GM23338 (cell line): ENCODE measurements at regions not wholly inside any gene's neighbourhood (a gene's known extent, or its start where the extent isn't known, plus 50 kb on each side); places are given as distances from the start of the nearest gene placed in this dataset.

Source experiments
- ATAC-seq: fragments of 200-7000 bp; cut with Tn5 transposase; 3 replicates; pipeline ENCODE4 v1.9.1; 2020
- DNase-seq: peaks from one replicate; pipeline ENCODE4 v3.0.0-alpha.2; 2015; ENCODE audit warnings: low spot score
- H2AFZ ChIP-seq: fragments of 200-600 bp; sonication (generic); 2 replicates; pipeline ENCODE4 v1.8.0; 2016; ENCODE audit warnings: antibody characterized with exemption, mild to moderate bottlenecking, moderate library complexity
- H3F3A ChIP-seq: fragments of 200-600 bp; sonication (generic); replicated peaks from 2 replicates; pipeline ENCODE4 v1.8.0; 2017; ENCODE audit warnings: antibody characterized with exemption, mixed run types, low read depth
- H3K27ac ChIP-seq: fragments of 200-600 bp; sonication (generic); 2 replicates; pipeline ENCODE4 v1.6.1; 2016; ENCODE audit warnings: low read depth
- H3K27me3 ChIP-seq: fragments of 200-600 bp; sonication (generic); 2 replicates; pipeline ENCODE4 v1.8.0; 2016; ENCODE audit warnings: mild to moderate bottlenecking, mixed run types, moderate library complexity; ENCODE audit not compliant: insufficient read depth
- H3K36me3 ChIP-seq: fragments of 200-600 bp; sonication (generic); 2 replicates; pipeline ENCODE4 v1.8.0; 2016; ENCODE audit warnings: mild to moderate bottlenecking; ENCODE audit not compliant: insufficient read depth
- H3K4me1 ChIP-seq: fragments of 200-600 bp; sonication (generic); 2 replicates; pipeline ENCODE4 v1.8.0; 2016; ENCODE audit warnings: mild to moderate bottlenecking, moderate library complexity; ENCODE audit not compliant: insufficient read depth
- H3K4me2 ChIP-seq: fragments of 200-600 bp; sonication (generic); 2 replicates; pipeline ENCODE4 v1.7.1; 2017; ENCODE audit warnings: mixed run types
- H3K4me3 ChIP-seq: fragments of 200-600 bp; sonication (generic); 2 replicates; pipeline ENCODE4 v1.6.1; 2016; ENCODE audit warnings: mixed run types
- H3K79me2 ChIP-seq: fragments of 200-600 bp; sonication (generic); replicated peaks from 2 replicates; pipeline ENCODE4 v1.8.0; 2017; ENCODE audit warnings: mild to moderate bottlenecking; ENCODE audit not compliant: insufficient read depth
- H3K9me2 ChIP-seq: fragments of 200-600 bp; sonication (generic); 2 replicates; pipeline ENCODE4 v1.8.0; 2017; ENCODE audit not compliant: insufficient read depth
- H4K20me1 ChIP-seq: fragments of 200-600 bp; sonication (generic); replicated peaks from 2 replicates; pipeline ENCODE4 v1.8.0; 2017; ENCODE audit warnings: mild to moderate bottlenecking; ENCODE audit not compliant: insufficient read depth
- H3K27ac Mint-ChIP-seq: 2 replicates; pipeline ENCODE4 v1.8.0; 2020; ENCODE audit warnings: inconsistent platforms, mild to moderate bottlenecking, moderate library complexity, mixed read lengths
- H3K27me3 Mint-ChIP-seq: 3 replicates; pipeline ENCODE4 v1.8.0; 2022; ENCODE audit warnings: low read depth, mild to moderate bottlenecking, moderate library complexity, mixed read lengths, inconsistent platforms; ENCODE audit not compliant: insufficient read depth, poor library complexity
- H3K36me3 Mint-ChIP-seq: 3 replicates; pipeline ENCODE4 v1.8.0; 2021; ENCODE audit warnings: low read depth, mild to moderate bottlenecking, inconsistent platforms, moderate library complexity, mixed read lengths
- H3K4me1 Mint-ChIP-seq: 3 replicates; pipeline ENCODE4 v1.8.0; 2020; ENCODE audit warnings: mild to moderate bottlenecking, inconsistent platforms, mixed read lengths
- H3K4me3 Mint-ChIP-seq: 3 replicates; pipeline ENCODE4 v1.8.0; 2021; ENCODE audit warnings: moderate library complexity, mild to moderate bottlenecking, inconsistent platforms, mixed read lengths
- H3K9me3 Mint-ChIP-seq: 3 replicates; pipeline ENCODE4 v1.8.0; 2020; ENCODE audit warnings: moderate library complexity, mild to moderate bottlenecking, inconsistent platforms, mixed read lengths
- ETS1 ChIP-seq: IDR thresholded peaks from 2 replicates; pipeline ENCODE4 v1.6.1; 2016; ENCODE audit warnings: antibody characterized with exemption
- EZH2phosphoT487 ChIP-seq: fragments of 200-600 bp; sonication (generic); IDR thresholded peaks from one replicate; pipeline ENCODE4 v1.8.1; 2018; ENCODE audit warnings: antibody characterized with exemption; ENCODE audit not compliant: unreplicated experiment
- JUNB ChIP-seq: IDR thresholded peaks from one replicate; pipeline ENCODE4 v1.6.1; 2016; ENCODE audit warnings: antibody characterized with exemption; ENCODE audit not compliant: unreplicated experiment
- REST ChIP-seq: IDR thresholded peaks from one replicate; pipeline ENCODE4 v1.6.1; 2018; ENCODE audit warnings: antibody characterized with exemption; ENCODE audit not compliant: unreplicated experiment
- STAT1 ChIP-seq: IDR thresholded peaks from one replicate; pipeline ENCODE4 v1.6.1; 2016; ENCODE audit warnings: antibody characterized with exemption; ENCODE audit not compliant: unreplicated experiment
- ZNF331 ChIP-seq: fragments of 250-450 bp; sonication (Bioruptor Pico); IDR thresholded peaks from 2 replicates; pipeline ENCODE4 v1.5.0; 2020; ENCODE audit warnings: low read depth, mild to moderate bottlenecking, moderate library complexity
- ZNF462 ChIP-seq: fragments of 250-450 bp; sonication (Bioruptor Pico); IDR thresholded peaks from 2 replicates; pipeline ENCODE4 v1.5.0; 2020; ENCODE audit warnings: mild to moderate bottlenecking, moderate library complexity

- Mint-ChIP-seq H3K4me3 (peak overlapping the region; percentile 89), H3K27me3 (peaks cover 17% of the 10 kb centered on the region), H3K9me3 (no peaks in the 10 kb centered on the region; the same call in 2 of the 3 replicates), H3K4me1 (peaks cover 15% of the 10 kb centered on the region), H3K27ac (peak overlapping the region; percentile 100), H3K36me3 (no peaks in the 10 kb centered on the region)
- H3K4me2 ChIP-seq: peak overlapping the region; percentile 69; the same call in 1 of the 2 replicates
- no peaks in the 10 kb centered on the region for H3K36me3 ChIP-seq
- H3K79me2 ChIP-seq: no peaks in the 10 kb centered on the region
- ATAC-seq (no peak), DNase-seq (no peak)
- TF ChIP-seq ZNF331: no peak
- no peak for TF ChIP-seq STAT1
- TF ChIP-seq ETS1: 0 out of 2 replicates have a peak, but pooled peaks have one; percentile 15
- TF ChIP-seq EZH2phosphoT487: no peak
- no peak for TF ChIP-seq ZNF462 (CRISPR knock-in tag)
- no peak for TF ChIP-seq JUNB
- no peak for TF ChIP-seq REST
- H3K4me1 ChIP-seq: no peaks in the 10 kb centered on the region
- H4K20me1 ChIP-seq: no peaks in the 10 kb centered on the region
- no peaks in the 10 kb centered on the region for H3K9me2 ChIP-seq
- H3K4me3 ChIP-seq: peak overlapping the region; percentile 57
- peak overlapping the region; percentile 89 for H3K27ac ChIP-seq
- H3K27me3 ChIP-seq: peaks cover 11% of the 10 kb centered on the region; the same call in 1 of the 2 replicates
- 0 out of 2 replicates have a peak, but pooled peaks cover 4% of the 10 kb centered on the region for H3F3A ChIP-seq
- H2AFZ ChIP-seq: no peak overlapping the region; the same call in 1 of the 2 replicates
These were observed 94.1 kb downstream of the PPIAL4G start for GRCh38 chr1:148389027-148389339.
